IPS-NIHi11 (cell line): ENCODE measurements at regions not wholly inside any gene's neighbourhood (a gene's known extent, or its start where the extent isn't known, plus 50 kb on each side); places are given as distances from the start of the nearest gene placed in this dataset.
"Not testable (repeated sequence)": the region's sequence is repeated elsewhere in the genome, so short reads cannot be mapped to it uniquely, and the experiment has no call there.

Experiments used
- DNase-seq: peaks from one replicate; pipeline ENCODE4 v3.0.0; 2012; ENCODE audit warnings: mixed read lengths, low spot score

DNA sequence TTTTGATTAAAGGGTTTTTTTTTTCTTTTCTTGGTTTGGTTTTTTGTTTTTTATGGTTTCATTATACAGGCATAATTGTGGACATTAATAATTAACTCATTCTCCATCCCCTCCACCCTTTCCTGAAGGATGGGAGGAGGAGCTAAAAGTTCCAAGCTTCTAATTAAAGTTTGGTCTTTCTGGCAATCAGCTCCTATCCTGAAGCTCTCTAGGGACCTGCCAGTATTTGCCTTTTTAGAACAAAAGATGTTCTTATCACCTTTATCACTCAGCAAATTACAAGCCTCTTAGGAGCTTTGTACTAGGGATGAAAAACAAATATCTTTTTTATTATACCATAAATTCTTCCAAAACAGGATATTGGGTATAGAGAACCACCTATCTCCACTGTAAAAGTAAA is 589.8 kb downstream of the PDHA2 start:
- no peak for DNase-seq

DNA sequence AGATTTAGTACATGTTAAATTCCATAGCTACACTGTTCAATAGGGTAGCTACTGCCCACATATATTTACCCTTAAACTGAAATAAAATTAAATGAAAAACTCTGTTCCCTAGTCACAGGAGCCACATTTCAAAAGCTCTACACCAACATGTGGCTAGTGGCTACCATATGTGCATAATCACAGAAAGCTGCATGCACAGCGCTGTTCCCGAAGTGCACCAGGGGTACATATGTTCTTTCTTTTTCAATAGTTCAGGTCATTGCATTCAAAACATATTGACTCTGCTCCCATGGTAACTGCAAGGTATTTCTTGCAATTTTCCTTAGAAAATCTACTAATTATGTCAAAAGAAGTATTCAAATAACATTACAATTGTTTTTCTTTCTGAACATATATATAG is 591.2 kb downstream of the PDHA2 start:
- no peak for DNase-seq

DNA sequence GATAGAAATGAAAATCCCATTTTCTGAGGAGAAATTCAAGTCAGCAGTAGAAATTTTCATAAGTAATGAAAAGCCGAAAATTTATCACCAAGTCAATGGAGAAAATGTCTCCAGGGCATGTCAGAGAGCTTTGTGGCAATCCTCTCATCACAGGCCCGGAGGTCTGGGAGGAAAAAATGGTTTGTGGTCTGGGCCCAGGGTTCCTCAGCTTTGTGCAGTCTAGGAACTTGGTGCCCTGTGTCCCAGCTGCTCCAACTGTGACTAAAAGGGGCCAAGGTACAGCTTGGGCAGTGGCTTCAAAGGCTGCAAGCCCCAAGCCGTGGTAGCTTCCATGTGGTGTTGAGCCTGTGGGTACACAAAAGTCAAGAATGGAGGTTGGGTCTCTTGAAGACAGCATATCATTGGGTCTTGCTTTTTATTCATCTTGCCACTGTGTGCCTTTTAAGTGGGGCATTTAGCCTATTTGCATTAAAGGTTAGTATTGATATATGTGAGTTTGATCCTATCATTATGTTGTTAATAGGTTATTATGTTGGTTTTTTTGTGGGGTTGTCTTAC is 608.5 kb downstream of the PDHA2 start:
- no peak for DNase-seq

DNA sequence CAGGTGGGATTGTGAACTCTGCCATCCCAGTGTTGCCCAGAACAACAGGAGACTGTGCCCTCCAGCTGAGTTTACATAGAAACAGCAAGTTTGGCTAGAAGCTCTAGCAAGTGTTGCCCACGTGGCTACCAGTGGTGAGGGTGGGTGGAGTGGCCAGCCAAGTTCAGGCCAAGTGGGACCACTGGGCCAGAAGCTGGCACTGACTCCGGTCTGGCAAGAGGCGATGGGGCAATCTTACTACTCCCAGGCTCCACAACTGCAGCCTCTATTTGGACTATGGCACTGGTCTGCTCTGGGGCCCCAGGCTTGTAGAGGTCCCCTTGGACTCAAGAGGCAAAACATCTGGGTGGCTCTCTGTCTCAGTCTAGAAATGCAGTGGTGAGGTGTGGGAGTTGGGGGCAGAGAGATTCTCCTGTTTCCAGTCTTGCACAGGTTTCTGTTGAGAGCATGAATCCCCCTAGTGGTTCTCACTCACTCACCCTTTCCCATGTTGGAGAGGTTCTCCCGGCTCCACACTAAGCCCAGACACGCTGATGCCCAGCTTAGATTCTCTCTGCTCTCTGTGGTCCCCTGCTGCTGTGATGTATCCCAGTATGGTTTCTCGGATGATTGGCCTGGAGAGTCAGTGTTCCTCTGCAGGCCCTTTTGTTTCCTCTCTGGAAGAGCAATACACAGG is 615.3 kb downstream of the PDHA2 start:
- no peak for DNase-seq

DNA sequence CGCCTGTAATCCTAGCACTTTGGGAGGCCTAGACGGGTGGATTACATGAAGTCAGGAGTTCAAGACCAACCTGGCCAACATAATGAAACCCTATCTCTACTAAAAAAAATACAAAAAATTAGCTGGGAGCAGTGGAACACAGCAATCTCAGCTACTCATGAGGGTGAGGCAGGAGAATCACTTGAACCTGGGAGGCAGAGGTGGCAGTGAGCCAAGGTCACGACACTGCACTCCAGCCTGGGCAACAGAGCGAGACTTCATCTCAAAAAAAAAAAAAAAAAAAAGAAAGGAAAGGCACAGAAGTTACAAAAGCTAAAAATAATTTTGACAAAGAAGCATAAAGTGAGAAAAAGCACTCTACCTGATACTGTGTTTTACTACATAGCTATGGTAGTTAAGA is 618.1 kb downstream of the PDHA2 start:
- not testable (repeated sequence) for DNase-seq

DNA sequence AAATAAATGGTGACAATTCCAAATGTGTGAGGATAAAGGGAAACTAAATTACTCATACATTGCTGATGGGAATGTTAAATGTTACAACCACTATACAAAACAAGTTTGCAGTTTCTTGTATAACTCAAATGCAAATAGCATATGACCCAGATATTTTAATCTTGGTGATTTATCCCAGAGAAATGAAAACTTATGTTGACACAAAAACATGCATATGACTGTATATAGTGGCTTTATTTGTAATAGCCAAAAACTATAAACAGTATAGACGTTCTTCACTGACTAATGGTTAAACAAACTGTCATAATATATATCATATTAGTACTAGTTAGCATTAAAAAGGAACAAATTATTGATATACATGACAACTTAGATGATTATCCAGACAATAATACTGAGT is 619.2 kb downstream of the PDHA2 start:
- DNase-seq, result no peak

DNA sequence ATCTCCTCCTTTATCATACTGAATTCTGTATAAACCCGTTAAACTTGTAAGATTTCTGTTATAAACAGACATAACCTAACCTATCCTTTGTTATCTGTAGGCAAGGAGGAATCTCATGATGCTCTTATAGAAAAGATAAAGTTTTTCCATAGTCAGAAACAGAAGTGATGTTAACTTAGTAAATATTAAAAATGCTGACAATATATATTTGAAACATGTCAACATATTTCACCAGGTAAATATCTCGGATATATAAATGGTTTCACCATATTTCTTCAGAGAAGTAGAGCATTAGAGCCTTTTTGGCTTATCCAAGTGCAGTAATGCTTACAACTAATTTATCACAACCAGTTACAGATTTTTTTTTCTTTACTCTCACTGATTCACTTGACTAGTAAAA is 625.9 kb downstream of the PDHA2 start:
- DNase-seq, result no peak

DNA sequence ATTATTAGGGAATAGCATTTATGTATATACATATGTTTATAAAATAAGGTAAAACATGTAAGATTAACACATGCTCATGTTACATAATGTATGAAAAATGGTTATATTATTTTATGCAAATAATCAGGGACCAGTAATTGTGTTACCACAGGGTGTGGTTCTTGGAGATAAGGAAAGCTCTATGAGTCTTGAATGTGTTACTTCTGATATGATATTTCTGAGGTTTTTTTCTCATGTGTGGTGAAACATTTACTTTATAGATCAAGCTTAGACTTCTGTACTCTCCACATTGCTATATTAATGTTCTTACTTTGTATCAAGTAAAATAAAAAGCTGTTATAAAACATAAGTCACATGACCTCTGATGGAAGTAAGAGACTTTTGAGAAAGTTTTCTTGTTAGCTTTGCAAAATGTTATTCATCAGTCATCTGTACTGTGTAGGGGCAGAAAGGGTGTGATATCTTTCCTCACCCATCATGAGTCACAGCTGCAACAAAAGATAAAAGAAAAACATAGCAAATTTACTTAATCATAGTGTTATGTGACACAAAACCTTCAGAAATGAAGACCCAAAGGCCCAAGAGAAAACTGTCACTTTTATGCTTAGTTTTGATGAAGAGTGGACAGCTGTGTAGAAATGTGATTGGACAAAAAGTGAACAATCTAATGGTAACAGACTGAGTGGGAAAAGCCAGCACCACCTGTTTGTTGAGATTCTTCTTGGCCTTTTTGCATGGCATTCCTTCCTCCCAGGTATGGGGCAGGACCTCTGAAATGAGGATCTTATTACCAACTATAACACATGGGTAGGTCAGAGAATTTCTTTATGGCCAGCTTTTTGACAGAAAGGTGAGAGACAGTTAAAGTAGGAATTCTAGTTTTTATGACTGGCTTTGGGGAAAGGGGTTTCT is 632.3 kb downstream of the PDHA2 start:
- DNase-seq, result no peak

DNA sequence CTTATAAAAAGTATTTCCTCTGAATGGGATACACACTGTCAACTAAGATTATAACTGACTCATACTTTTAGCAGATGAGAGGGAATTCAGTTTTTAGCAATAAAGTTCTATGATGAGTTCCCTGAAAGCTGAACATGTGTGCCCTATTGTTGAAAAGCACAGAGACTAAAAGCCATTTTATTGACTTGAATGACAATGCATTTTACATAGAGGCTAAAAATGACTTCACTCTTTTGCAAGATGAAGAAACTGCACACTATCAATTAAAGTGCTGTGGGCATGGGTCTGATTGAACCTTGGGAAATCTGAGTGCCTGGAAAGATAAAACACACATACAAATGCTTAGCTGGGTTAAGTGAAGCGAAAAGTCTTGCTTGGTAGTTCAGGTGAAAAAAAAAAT is 633.4 kb downstream of the PDHA2 start:
- DNase-seq, result no peak

DNA sequence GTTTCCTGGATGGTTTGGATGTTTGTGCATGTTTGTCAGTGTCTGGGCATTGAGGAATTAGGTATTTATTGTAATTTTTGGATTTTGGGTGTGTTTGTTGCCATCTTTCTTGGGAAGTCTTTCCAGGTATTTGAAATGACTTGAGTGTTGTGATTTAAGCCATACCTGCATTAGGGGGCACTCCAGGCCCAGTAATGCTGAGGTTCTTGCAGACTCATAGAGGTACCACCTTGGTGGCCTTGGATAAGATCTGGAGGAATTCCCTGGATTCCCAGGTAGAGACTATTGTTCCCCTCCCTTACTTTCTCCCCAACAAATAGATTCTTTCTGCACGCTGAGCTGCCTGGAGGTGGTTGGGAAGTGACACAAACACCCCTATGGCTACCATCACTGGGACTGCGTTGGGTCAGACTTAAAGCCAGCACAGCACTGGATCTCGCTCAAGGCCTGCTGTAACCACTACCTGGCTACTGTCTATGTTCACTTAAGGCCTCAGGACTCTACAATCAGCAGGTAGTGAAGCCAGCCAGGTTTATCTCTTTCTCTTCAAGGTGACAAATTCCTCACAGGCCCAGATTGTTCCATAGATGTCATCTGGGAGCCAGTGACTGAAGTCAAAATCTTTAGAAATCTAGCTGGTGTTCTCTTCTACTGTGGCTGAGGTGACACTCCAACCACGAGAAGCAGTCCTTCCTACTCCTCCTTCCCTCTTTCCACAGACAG is 643.6 kb downstream of the PDHA2 start:
- no peak for DNase-seq

DNA sequence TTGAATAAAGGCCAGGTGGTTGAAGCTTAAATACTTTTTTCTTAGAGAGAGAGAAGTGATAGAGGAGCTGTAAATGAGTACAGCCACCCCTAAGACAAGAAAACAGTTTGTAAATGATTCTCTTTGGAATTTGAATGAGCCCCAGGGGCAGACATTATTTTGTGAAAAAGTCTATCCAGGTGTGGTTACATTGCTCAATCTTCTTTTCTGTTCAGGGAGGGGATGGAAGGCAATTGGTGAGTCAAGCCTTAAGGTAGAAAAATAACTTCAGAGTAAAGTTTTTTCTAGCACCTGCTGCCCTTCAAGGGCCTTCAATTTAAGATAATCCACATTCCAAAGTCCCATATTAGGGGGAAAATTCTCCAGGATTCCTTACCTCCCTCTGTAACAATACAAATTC is 646.7 kb downstream of the PDHA2 start:
- DNase-seq, result no peak

DNA sequence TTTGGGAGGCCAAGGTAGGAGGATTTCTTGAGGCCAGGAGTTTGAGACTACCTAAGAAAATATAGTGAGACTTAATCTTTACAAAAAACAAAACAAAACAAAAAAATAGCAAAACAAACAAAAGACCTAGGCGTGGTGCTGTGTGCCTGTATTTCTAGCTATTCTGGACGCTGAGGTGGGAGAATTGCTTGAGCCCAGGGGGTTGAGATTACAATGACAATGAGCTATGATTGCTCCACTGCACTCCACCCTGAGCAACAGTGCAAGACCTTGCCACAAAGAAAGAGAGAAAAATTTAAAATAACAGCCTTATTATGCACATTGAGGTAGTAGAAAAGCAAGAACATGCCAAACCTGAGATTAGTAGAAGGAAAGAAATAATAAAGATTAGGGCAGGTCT is 657.7 kb downstream of the PDHA2 start:
- no peak for DNase-seq

DNA sequence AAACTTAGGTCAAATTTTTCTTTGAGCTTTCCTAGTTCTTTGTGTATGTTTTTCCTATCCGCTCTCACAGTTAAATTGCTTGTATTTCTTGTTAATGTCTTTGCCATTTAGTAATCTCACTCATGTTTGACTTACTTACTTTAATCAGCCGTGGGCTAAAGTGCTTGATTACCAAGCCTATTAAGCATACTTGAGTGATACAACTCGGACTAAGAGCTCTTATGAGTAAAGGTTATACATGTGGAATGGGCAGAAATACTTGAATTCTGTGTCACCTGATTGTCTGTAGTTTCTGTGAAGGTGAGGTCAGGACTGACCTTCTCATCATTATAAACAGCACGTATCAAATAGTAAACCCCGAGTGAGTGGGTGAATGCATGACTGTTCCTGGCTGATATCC is 664.5 kb downstream of the PDHA2 start:
- DNase-seq, result no peak

DNA sequence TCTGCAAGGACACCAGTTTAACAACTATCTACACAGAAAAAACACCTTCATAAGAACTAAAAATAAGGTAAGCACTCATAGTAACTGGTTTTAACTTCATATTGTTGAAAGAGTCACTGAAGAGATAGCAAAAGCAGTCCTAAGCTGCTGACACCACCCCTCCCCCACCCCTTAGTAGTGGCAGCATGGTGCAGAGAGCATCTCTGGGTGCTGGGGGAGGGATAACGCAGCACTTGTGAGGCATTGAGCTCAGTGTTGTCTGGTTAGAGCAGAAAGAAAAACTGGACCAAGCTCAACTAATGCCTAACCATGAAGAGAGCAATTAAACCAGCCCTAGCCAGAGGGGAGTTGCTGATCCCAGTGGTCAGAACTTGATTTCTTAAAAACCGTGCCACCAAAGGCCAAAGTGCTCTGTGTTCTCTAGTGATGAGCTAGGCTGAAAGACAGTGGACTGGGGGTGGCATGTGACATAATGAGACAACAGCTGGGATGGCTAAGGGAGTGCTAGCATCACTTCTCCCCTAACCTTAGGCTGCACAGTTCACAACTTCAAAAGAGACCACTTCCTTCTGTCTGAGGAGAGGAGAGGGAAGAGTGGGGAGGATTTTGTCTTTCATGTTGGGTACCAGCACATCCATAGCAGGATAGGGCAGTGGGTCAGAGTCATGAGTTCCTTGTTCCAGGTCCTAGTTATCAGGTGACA is 669.3 kb downstream of the PDHA2 start:
- DNase-seq, result no peak

DNA sequence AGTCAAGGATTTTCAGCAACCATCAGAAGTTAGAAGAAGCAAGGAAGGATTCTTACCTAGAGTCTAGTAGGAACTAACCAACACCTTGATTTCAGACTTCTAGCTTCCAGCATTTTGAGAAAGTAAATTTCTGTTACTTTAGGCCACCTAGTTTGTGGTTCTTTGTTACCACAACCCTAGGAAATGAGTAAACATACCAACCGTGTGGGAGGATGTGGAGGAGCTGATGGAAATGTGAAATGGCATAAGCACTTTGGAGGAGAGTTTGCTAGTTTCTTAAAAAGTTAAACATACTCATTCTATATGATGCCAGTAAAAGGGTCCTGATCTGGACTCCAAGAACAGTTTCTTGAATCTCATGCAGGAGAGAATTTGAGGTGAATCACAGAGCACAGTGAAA is 679.4 kb downstream of the PDHA2 start:
- no peak for DNase-seq

DNA sequence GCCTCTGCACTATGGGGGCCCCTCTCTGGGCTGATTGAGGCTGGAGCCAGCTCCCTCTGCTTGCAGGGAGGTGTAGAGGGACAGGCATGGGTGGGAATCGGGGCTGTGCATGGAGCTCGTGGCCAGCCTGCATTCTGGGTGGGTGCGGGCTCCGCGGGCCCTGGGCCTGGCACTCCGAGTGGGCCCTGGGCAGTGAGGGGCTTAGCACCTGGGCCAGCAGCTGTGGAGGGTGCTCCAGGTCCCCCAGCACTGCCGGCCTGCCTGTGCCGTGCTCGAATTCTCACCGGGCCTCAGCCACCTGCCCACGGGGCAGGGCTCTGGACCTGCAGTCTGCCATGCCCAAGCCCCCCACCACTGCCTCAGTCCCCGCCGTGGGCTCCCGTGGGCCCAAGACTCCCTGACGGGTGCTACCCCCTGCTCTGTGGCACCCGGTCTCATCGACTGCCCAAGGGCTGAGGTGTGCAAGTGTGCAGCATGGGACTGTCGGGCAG is 681.2 kb downstream of the PDHA2 start:
- no peak for DNase-seq

DNA sequence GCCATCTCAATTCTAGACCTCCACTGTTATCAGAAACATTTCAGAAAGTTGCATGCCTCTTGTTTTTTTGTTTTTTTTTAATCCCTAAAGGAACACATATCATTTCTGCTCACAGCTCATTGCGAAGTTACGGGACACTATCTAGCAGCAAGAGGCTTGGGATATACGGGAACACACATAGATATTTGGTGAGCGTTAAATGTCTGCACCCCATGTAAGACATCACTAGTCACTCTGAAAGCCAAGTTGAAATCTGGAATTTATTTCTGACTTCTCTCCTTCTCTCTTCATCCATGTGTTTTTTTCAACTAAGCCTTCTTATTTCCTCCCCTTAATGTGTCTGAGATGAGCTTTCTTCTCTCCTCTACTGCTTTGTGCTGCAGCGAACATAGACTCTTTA is 683.7 kb downstream of the PDHA2 start:
- DNase-seq, result no peak

DNA sequence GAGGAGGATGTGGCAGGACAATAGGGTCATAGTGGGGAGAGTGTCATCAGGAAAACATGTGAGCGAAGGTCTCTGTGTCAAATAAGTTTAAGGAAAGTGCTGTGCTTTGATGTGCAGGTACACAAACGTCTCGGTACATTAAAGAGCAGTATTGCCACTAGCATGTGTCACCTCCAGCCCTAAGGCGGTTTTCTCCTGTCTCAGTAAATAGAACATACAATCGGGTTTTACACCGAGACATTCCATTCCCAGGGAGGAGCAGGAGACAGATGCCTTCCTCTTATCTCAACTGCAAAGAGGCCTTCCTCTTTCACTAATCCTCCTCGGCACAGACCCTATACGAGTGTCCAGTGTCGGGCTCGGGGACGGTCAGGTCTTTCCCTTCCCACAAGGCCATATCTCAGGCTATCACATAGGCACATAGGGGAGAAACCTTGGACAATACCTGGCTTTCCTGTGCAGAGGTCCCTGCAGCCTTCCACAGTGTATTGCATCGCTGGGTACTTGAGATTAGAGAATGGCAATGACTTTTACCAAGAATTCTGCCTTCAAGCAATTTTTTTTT is 684.5 kb downstream of the PDHA2 start:
- no peak for DNase-seq

DNA sequence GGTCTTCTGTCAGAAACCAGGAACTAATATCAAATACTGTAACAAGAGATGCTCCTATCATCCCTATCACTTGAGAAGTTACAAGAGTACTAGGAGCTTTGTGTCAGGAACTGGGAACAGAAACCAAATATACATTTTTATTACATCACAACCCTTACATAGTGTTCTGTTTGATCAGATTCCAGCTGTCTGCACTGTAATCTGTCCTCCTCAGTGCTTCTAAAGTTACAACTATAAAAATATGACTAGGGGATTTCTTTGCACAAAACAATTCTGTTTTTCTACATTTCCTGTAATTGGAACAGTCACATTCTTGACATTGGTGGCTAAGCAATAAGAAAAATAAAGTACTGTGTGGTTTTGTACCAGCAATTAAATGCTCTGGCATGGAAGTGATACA is 686.0 kb downstream of the PDHA2 start:
- DNase-seq, result peak; percentile 10

DNA sequence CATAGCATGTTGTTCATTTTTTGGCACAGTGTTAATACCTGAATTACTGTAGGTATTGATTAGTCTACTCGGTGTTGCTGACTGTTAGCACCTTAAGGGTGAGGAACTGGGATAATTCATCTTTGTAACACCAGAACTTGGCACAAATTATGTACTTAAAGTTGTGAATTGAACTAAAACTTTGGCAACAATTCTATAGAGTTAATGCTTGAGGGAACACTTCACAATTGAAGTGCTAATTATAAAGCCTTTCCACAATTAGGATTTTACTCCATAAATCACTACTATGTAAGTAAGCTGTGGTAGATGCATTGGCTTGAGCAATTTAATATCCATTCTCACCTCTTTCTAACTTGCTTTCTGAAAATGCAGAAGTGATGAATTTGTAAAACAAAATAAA is 686.7 kb downstream of the PDHA2 start:
- DNase-seq, result no peak

DNA sequence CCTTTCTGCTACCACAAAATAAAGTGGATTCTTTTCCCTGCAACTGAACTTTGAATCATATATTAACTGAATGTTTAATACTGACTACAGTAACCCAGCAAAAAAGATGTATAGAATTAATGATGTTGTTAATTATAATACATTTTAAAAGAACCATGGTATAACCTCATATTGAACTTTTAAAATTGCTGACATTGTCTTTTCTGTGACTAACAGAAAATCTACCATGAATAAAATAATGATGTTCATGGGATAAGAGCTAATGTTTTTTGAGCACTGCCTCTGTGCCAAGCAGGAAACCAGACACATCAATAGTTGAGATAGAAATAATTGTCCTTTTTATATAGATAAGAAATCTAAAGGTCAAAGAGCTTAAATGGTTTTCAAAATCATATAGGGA is 691.9 kb downstream of the PDHA2 start:
- no peak for DNase-seq

DNA sequence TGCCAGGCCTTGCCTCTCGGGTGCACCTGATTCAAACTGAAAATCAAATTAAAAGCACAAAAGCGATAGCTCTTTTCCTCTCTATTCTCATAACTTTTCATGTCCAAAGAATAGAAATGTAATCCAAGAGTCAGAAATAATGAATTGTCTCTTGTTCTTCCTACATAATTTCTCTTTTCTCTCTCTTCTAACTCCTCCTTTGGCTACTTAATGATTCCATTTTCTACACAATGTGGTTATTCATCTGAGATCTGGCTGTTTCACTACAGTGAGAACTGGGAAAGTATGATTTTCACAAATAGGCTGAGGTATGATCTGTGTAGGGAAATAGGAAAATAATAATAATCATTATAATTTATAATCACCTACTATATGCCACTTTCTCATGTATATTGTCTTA is 703.5 kb downstream of the PDHA2 start:
- DNase-seq, result no peak
